Glutamatergic neuron (in vitro differentiated cells): ENCODE measurements at regions not wholly inside any gene's neighbourhood (a gene's known extent, or its start where the extent isn't known, plus 50 kb on each side); places are given as distances from the start of the nearest gene placed in this dataset.

Experiments
- DNase-seq: peaks from one replicate; pipeline ENCODE4 v3.0.0; 2022
- H3K27ac Mint-ChIP-seq: one replicate; pipeline ENCODE4 v1.8.0; 2020; ENCODE audit warnings: mild to moderate bottlenecking, mixed read lengths, inconsistent platforms; ENCODE audit not compliant: unreplicated experiment
- H3K27me3 Mint-ChIP-seq: one replicate; pipeline ENCODE4 v1.8.0; 2020; ENCODE audit warnings: mild to moderate bottlenecking, moderate library complexity, mixed read lengths, inconsistent platforms; ENCODE audit not compliant: unreplicated experiment
- H3K36me3 Mint-ChIP-seq: one replicate; pipeline ENCODE4 v1.8.0; 2020; ENCODE audit warnings: mild to moderate bottlenecking, mixed read lengths, inconsistent platforms; ENCODE audit not compliant: unreplicated experiment
- H3K4me1 Mint-ChIP-seq: one replicate; pipeline ENCODE4 v1.8.0; 2020; ENCODE audit warnings: mild to moderate bottlenecking, low read depth, mixed read lengths, inconsistent platforms; ENCODE audit not compliant: unreplicated experiment
- H3K4me3 Mint-ChIP-seq: one replicate; pipeline ENCODE4 v1.8.0; 2020; ENCODE audit warnings: mild to moderate bottlenecking, mixed read lengths, inconsistent platforms; ENCODE audit not compliant: unreplicated experiment
- H3K9me3 Mint-ChIP-seq: one replicate; pipeline ENCODE4 v1.8.0; 2020; ENCODE audit warnings: mild to moderate bottlenecking, moderate library complexity, mixed read lengths, inconsistent platforms; ENCODE audit not compliant: unreplicated experiment
- TF ChIP-seq, protein P1 (sequence below): fragments of 200-600 bp; sonication (generic); IDR thresholded peaks from one replicate; pipeline ENCODE4 v1.5.0; 2021; ENCODE audit not compliant: partially characterized antibody, unreplicated experiment

DNA sequence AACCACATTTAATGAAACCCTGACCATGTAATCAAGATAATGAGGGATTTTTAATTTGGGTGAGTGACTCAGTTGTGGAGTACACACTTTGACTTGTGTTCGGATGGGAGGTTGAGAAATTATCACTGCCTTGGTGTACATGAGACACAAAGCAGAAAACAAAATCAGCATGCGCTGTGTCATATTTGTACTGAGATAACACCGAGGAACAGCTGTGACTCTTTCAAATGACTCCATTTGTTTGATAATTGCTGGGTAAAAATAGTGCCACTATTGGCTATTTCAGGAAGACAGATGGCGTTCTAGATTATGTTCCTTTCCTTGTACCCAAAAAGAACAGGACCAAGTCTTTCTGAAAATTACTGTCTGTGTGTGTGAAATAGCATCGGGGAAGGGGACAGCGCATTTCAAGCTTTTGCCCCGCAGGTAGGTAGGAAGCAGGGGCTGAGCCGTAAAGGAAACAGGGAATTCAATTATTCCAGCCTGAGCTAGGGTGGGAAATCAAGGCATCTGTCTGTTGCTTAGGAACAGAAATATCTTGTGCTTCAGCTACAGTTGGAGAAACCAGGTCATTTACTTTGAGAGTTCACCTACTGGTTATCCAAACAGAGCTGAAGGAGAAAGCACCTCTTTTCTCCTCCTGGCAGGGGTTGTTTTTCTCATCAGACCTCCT is 114.3 kb downstream of the SNAPC1 start:
- Mint-ChIP-seq H3K36me3 (peaks cover 9% of the 10 kb centered on the region), H3K9me3 (no peaks in the 10 kb centered on the region), H3K27ac (peak overlapping the region; percentile 35), H3K27me3 (no peaks in the 10 kb centered on the region), H3K4me3 (no peak overlapping the region), H3K4me1 (peaks cover 9% of the 10 kb centered on the region)
- no peak for DNase-seq
- TF ChIP-seq, protein P1, sequence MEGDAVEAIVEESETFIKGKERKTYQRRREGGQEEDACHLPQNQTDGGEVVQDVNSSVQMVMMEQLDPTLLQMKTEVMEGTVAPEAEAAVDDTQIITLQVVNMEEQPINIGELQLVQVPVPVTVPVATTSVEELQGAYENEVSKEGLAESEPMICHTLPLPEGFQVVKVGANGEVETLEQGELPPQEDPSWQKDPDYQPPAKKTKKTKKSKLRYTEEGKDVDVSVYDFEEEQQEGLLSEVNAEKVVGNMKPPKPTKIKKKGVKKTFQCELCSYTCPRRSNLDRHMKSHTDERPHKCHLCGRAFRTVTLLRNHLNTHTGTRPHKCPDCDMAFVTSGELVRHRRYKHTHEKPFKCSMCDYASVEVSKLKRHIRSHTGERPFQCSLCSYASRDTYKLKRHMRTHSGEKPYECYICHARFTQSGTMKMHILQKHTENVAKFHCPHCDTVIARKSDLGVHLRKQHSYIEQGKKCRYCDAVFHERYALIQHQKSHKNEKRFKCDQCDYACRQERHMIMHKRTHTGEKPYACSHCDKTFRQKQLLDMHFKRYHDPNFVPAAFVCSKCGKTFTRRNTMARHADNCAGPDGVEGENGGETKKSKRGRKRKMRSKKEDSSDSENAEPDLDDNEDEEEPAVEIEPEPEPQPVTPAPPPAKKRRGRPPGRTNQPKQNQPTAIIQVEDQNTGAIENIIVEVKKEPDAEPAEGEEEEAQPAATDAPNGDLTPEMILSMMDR = no peak

DNA sequence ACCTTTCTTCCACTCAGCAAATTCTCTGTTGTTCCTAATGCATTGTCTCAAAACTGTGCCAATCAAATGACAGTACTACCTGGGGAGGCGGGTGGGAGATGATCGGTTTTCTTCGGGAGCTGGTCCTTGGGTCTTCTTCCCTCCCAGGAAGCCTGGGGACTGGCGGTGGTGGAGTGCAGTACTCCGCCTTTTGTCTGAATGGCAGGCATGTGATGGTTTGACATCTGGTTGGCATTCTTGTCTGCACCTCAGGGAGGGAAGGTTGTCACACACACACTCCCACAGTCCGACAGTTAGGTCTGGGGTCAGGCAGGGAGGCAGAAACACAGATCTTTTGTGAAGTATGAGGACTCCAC is 114.8 kb downstream of the SNAPC1 start:
- TF ChIP-seq, protein P1 = no peak
- peaks cover 9% of the 10 kb centered on the region for H3K4me1 Mint-ChIP-seq
- DNase-seq = no peak
- H3K9me3 Mint-ChIP-seq = no peaks in the 10 kb centered on the region
- H3K36me3 Mint-ChIP-seq = peaks cover 9% of the 10 kb centered on the region
- no peaks in the 10 kb centered on the region for H3K27me3 Mint-ChIP-seq
- H3K27ac Mint-ChIP-seq = no peak overlapping the region
- no peak overlapping the region for H3K4me3 Mint-ChIP-seq

DNA sequence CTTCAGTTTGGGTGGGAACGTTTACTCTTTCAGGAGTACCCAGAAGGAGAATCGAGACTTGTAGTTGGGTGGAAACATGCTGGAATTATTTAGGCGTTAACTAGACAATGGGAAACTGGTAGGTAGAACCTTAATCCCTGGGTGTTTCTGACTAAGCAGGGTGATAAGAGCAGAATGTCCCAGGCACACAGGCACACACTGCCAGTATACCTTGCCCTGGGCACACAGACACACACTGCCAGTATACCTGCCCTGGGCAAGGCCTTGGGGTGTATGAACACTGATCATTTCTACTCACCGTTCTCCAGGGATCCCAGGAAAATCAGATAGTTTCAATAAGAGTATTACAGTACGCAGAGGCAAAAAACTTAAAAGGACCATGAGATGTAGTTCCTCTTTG is 115.5 kb downstream of the SNAPC1 start:
- no peaks in the 10 kb centered on the region for H3K27me3 Mint-ChIP-seq
- no peaks in the 10 kb centered on the region for H3K9me3 Mint-ChIP-seq
- H3K4me3 Mint-ChIP-seq = no peak overlapping the region
- DNase-seq = no peak
- peaks cover 9% of the 10 kb centered on the region for H3K4me1 Mint-ChIP-seq
- peaks cover 9% of the 10 kb centered on the region for H3K36me3 Mint-ChIP-seq
- TF ChIP-seq, protein P1 = no peak
- no peak overlapping the region for H3K27ac Mint-ChIP-seq

DNA sequence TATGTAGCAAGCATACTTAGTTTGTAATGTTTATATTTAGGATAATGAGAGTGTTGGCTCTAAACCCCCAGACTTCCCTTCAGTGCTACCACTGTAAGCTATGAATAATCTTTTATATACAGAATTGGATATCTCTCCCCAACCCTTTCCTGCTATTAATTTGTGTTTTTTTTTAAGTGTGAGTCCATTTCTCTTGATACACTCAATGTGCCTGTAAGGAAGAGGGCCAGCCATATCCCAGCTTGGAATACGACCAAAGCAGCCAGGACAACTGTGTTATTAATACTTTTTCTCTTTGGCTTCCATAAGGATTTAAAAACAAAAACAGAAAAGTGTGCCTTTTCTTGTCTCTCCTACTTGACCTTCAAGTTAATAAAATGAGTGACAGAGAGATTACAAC is 116.7 kb downstream of the SNAPC1 start:
- peaks cover 1% of the 10 kb centered on the region for H3K36me3 Mint-ChIP-seq
- no peak for DNase-seq
- TF ChIP-seq, protein P1 = no peak
- H3K27ac Mint-ChIP-seq = no peak overlapping the region
- no peaks in the 10 kb centered on the region for H3K9me3 Mint-ChIP-seq
- H3K27me3 Mint-ChIP-seq = no peaks in the 10 kb centered on the region
- no peak overlapping the region for H3K4me3 Mint-ChIP-seq
- peaks cover 9% of the 10 kb centered on the region for H3K4me1 Mint-ChIP-seq

DNA sequence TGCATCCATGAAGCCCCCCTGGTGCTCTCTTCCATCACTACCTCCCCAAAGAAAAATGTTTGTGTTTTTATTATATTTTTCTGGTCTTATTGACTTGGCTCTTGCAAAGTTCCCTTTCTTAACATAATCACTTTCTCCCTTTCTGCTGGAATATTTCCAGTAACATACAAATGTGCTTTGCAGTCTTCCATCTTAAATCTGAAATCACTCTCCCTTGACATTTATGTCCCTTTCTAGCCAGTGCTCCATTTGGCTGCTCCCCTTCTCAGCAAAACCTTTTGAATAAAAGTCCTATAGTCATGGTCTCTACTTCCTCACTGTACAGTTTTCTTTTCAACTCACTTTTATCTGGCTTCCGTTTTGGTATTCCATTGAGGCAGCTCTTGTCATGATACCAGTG is 118.8 kb downstream of the SNAPC1 start:
- no peak overlapping the region for H3K4me3 Mint-ChIP-seq
- H3K36me3 Mint-ChIP-seq = no peaks in the 10 kb centered on the region
- H3K27me3 Mint-ChIP-seq = no peaks in the 10 kb centered on the region
- no peak overlapping the region for H3K27ac Mint-ChIP-seq
- H3K9me3 Mint-ChIP-seq = no peaks in the 10 kb centered on the region
- H3K4me1 Mint-ChIP-seq = peaks cover 5% of the 10 kb centered on the region
- TF ChIP-seq, protein P1 = no peak
- no peak for DNase-seq
